GM06990 (cell line): ENCODE measurements at regions not wholly inside any gene's neighbourhood (a gene's known extent, or its start where the extent isn't known, plus 50 kb on each side); places are given as distances from the start of the nearest gene placed in this dataset.

Experiments
- DNase-seq: peaks from one replicate; pipeline ENCODE4 v3.0.0-alpha.2; 2011; ENCODE audit not compliant: insufficient read length; ENCODE audit errors: extremely low read depth
- H3K27me3 ChIP-seq: replicated peaks from 2 replicates; pipeline ENCODE4 v1.6.0; 2011; ENCODE audit warnings: low read length; ENCODE audit not compliant: control insufficient read depth, insufficient read depth
- H3K36me3 ChIP-seq: 2 replicates; pipeline ENCODE4 v1.5.1; 2011; ENCODE audit warnings: low read length; ENCODE audit not compliant: control insufficient read depth, insufficient read depth
- H3K4me3 ChIP-seq: replicated peaks from 2 replicates; pipeline ENCODE4 v1.5.1; 2011; ENCODE audit warnings: low read depth, mild to moderate bottlenecking, control low read depth, low read length
- CTCF ChIP-seq: IDR thresholded peaks from 2 replicates; pipeline ENCODE4 v1.5.1; 2011; ENCODE audit warnings: low read length, control low read depth, mild to moderate bottlenecking, inconsistent platforms; ENCODE audit not compliant: insufficient read depth, poor library complexity, severe bottlenecking

GRCh38 chr2:219991116-219991515 lies 363.7 kb downstream of the SLC4A3 start:
- DNase-seq, result no peak
- Histone ChIP-seq H3K27me3 (no peaks in the 10 kb centered on the region; the same call in 1 of the 2 replicates), H3K36me3 (no peaks in the 10 kb centered on the region), H3K4me3 (no peak overlapping the region)
- no peak for TF ChIP-seq CTCF

- H3K27me3 ChIP-seq, result no peaks in the 10 kb centered on the region; the same call in 1 of the 2 replicates
- no peak for DNase-seq
- no peak for TF ChIP-seq CTCF
- no peak overlapping the region for H3K4me3 ChIP-seq
- H3K36me3 ChIP-seq, result no peaks in the 10 kb centered on the region
These were observed 368.0 kb downstream of the SLC4A3 start for GRCh38 chr2:219995399-219995798.

GRCh38 chr2:219995991-219996765 lies 368.7 kb downstream of the SLC4A3 start:
- Histone ChIP-seq H3K36me3 (no peaks in the 10 kb centered on the region), H3K4me3 (no peak overlapping the region), H3K27me3 (no peaks in the 10 kb centered on the region)
- no peak for TF ChIP-seq CTCF
- DNase-seq, result no peak

GRCh38 chr2:219997341-219997851 lies 370.0 kb downstream of the SLC4A3 start:
- DNase-seq, result no peak
- Histone ChIP-seq H3K36me3 (no peaks in the 10 kb centered on the region), H3K27me3 (no peaks in the 10 kb centered on the region), H3K4me3 (no peak overlapping the region)
- peak; percentile 48 for TF ChIP-seq CTCF

- H3K27me3 ChIP-seq, result no peaks in the 10 kb centered on the region
- no peak overlapping the region for H3K4me3 ChIP-seq
- DNase-seq, result no peak
- H3K36me3 ChIP-seq, result no peaks in the 10 kb centered on the region
- TF ChIP-seq CTCF, result no peak
These were observed 370.7 kb downstream of the SLC4A3 start for GRCh38 chr2:219998107-219998506.
